GM13977 (cell line): ENCODE measurements at regions not wholly inside any gene's neighbourhood (a gene's known extent, or its start where the extent isn't known, plus 50 kb on each side); places are given as distances from the start of the nearest gene placed in this dataset.

ENCODE experiments used
- DNase-seq: peaks from one replicate; pipeline ENCODE4 v3.0.0; 2012; ENCODE audit warnings: low spot score
- CTCF ChIP-seq: IDR thresholded peaks from 2 replicates; pipeline ENCODE4 v1.5.1; 2012; ENCODE audit warnings: mild to moderate bottlenecking, control low read depth; ENCODE audit not compliant: insufficient read depth; ENCODE audit errors: extremely low read depth, missing control alignments
- in situ Hi-C: fragments of 300-500 bp; cut with MboI; formaldehyde crosslinking; loops from one replicate; pipeline ENCODE4 v1.12.0; 2022; ENCODE audit warnings: low sequenced_read_pairs, low pct_unique_long_range_greater_than_20kb, mixed read lengths, inconsistent platforms; ENCODE audit not compliant: unreplicated experiment

GRCh38 chr13:107361666-107362065 lies 793.7 kb upstream of the ARGLU1 start:
- DNase-seq: no peak
- in situ Hi-C loops: no loop called here
- TF ChIP-seq CTCF: no peak

GRCh38 chr13:107360010-107360409 lies 792.1 kb upstream of the ARGLU1 start:
- no peak for TF ChIP-seq CTCF
- no peak for DNase-seq
- in situ Hi-C loops: no loop called here

- TF ChIP-seq CTCF: no peak
- no peak for DNase-seq
- in situ Hi-C loops: no loop called here
These were observed 790.9 kb upstream of the ARGLU1 start for GRCh38 chr13:107358866-107359265.

GRCh38 chr13:107351305-107351704 lies 783.4 kb upstream of the ARGLU1 start:
- no peak for DNase-seq
- TF ChIP-seq CTCF: no peak
- in situ Hi-C loops: no loop called here

- DNase-seq: no peak
- in situ Hi-C loops: no loop called here
- TF ChIP-seq CTCF: no peak
These were observed 781.0 kb upstream of the ARGLU1 start for GRCh38 chr13:107348925-107349324.

- TF ChIP-seq CTCF: no peak
- no peak for DNase-seq
- in situ Hi-C loops: no loop called here
These were observed 780.5 kb upstream of the ARGLU1 start for GRCh38 chr13:107348471-107348870.
